ENCODE measurements at regions not wholly inside any gene's neighbourhood (a gene's known extent, or its start where the extent isn't known, plus 50 kb on each side); places are given as distances from the start of the nearest gene placed in this dataset.

- Histone ChIP-seq H3K4me3 (ENCODE audit: insufficient read depth, low read depth, low read length) (no peak overlapping the region), H3K4me1 (ENCODE audit: control insufficient read depth, insufficient read depth, low read length) (no peaks in the 10 kb centered on the region), H3K27ac (ENCODE audit: insufficient read depth, low read length) (no peak overlapping the region), H3K9me1 (ENCODE audit: insufficient read depth, low read length) (no peaks in the 10 kb centered on the region), H3K56ac (ENCODE audit: extremely low read depth, insufficient read depth, low read length) (no peak overlapping the region), H3K4ac (ENCODE audit: low read depth, low read length) (no peak overlapping the region), H4K91ac (ENCODE audit: insufficient read depth, low read depth, low read length) (no peak overlapping the region), H2AFZ (replicated peaks; ENCODE audit: low read length, poor library complexity) (no peak overlapping the region), H4K20me1 (ENCODE audit: insufficient read depth, low read length) (no peaks in the 10 kb centered on the region), H3K18ac (ENCODE audit: low read depth, low read length) (no peak overlapping the region), H3K27me3 (ENCODE audit: control insufficient read depth, insufficient read depth, low read length) (no peaks in the 10 kb centered on the region), H2BK20ac (ENCODE audit: low read depth, low read length) (no peak overlapping the region), H2BK120ac (ENCODE audit: low read depth, low read length) (no peak overlapping the region), H2BK15ac (ENCODE audit: low read depth, low read length) (no peak overlapping the region), H3K36me3 (ENCODE audit: control insufficient read depth, insufficient read depth, low read length) (no peaks in the 10 kb centered on the region), H2AK5ac (ENCODE audit: low read depth, low read length) (no peak overlapping the region), H3K4me2 (ENCODE audit: low read depth, low read length) (no peak overlapping the region), H3K14ac (replicated peaks; ENCODE audit: low read depth, low read length) (no peak overlapping the region), H2BK5ac (ENCODE audit: low read depth, low read length, poor library complexity, severe bottlenecking) (no peak overlapping the region), H4K8ac (ENCODE audit: low read depth in 2 of 2, low read length in 2 of 2) (no peak overlapping the region), H4K5ac (ENCODE audit: low read depth, low read length) (no peak overlapping the region), H3K79me1 (ENCODE audit: low read depth in 1 of 2, low read length in 2 of 2) (no peaks in the 10 kb centered on the region), H3K23ac (ENCODE audit: low read depth, low read length) (no peak overlapping the region), H3K9me3 (ENCODE audit: control insufficient read depth, insufficient read depth, low read length) (no peaks in the 10 kb centered on the region; the same call in 1 of the 2 replicates), H2AK9ac (replicated peaks; ENCODE audit: low read depth, low read length, poor library complexity) (no peak overlapping the region), H3K9ac (ENCODE audit: low read depth, low read length) (no peak overlapping the region)
- WGBS, 2 experiments (ENCODE audit: extremely low coverage in 2 of 2, insufficient read length in 1 of 2): no CpG with 5 or more reads among the region's 4 CpGs
- intact Hi-C loops (cut with micrococcal nuclease) (no loop called here), in situ Hi-C loops (cut with MboI; ENCODE audit: low sequenced_read_pairs) (no loop called here), dilution Hi-C loops (cut with HindIII; ENCODE audit: low sequenced_read_pairs, unreplicated experiment) (no loop called here)
- no peak for DNase-seq
- TF ChIP-seq RFX5 (IDR thresholded peaks at IDR 0.05; ENCODE audit: low read depth, low read length) (no peak), CTCF (conservative IDR thresholded peaks at IDR 0.05; ENCODE audit: low read depth, low read length) (no peak), BHLHE40 (IDR thresholded peaks at IDR 0.05; ENCODE audit: low read depth, low read length) (no peak), CEBPB (IDR thresholded peaks at IDR 0.05; ENCODE audit: low read depth, low read length) (no peak), CHD1 (IDR thresholded peaks at IDR 0.05; ENCODE audit: low read depth, low read length) (no peak), MAZ (IDR thresholded peaks at IDR 0.05; ENCODE audit: borderline replicate concordance, low read depth, low read length) (no peak), RAD21 (IDR thresholded peaks at IDR 0.05; ENCODE audit: low read length) (no peak), NFE2L2 (IDR thresholded peaks at IDR 0.05; ENCODE audit: low read depth, low read length) (no peak), MAFK (IDR thresholded peaks at IDR 0.05; ENCODE audit: low read depth, low read length) (no peak), RCOR1 (IDR thresholded peaks at IDR 0.05; ENCODE audit: insufficient replicate concordance, low read length) (no peak), MXI1 (IDR thresholded peaks at IDR 0.05; ENCODE audit: borderline replicate concordance, low read depth, low read length) (no peak), SMC3 (IDR thresholded peaks at IDR 0.05; ENCODE audit: low read depth, low read length) (no peak), FOS (IDR thresholded peaks at IDR 0.05; ENCODE audit: low read depth, low read length) (no peak), POLR2A (IDR thresholded peaks at IDR 0.05; ENCODE audit: low read depth, low read length) (no peak)
- TF ChIP-seq, protein P1, sequence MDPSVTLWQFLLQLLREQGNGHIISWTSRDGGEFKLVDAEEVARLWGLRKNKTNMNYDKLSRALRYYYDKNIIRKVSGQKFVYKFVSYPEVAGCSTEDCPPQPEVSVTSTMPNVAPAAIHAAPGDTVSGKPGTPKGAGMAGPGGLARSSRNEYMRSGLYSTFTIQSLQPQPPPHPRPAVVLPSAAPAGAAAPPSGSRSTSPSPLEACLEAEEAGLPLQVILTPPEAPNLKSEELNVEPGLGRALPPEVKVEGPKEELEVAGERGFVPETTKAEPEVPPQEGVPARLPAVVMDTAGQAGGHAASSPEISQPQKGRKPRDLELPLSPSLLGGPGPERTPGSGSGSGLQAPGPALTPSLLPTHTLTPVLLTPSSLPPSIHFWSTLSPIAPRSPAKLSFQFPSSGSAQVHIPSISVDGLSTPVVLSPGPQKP (IDR thresholded peaks at IDR 0.05; ENCODE audit: borderline replicate concordance, low read depth, low read length): no peak
- TF ChIP-seq, protein P2, sequence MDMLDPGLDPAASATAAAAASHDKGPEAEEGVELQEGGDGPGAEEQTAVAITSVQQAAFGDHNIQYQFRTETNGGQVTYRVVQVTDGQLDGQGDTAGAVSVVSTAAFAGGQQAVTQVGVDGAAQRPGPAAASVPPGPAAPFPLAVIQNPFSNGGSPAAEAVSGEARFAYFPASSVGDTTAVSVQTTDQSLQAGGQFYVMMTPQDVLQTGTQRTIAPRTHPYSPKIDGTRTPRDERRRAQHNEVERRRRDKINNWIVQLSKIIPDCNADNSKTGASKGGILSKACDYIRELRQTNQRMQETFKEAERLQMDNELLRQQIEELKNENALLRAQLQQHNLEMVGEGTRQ (IDR thresholded peaks at IDR 0.05; ENCODE audit: low read depth, low read length): no peak
- BruUV-seq (replicated peaks): no TSS peak
- ChIA-PET POLR2A (ENCODE audit: unreplicated experiment) (no interaction called here), CTCF (no interaction called here)
- no peak for ATAC-seq (ENCODE audit: low read depth)
Observed at GRCh38 chr4:111018216-111018615, 395.3 kb upstream of the PITX2 start.

Data from IMR-90 (cell line).